ENCODE measurements at regions not wholly inside any gene's neighbourhood (a gene's known extent, or its start where the extent isn't known, plus 50 kb on each side); places are given as distances from the start of the nearest gene placed in this dataset.

DNA sequence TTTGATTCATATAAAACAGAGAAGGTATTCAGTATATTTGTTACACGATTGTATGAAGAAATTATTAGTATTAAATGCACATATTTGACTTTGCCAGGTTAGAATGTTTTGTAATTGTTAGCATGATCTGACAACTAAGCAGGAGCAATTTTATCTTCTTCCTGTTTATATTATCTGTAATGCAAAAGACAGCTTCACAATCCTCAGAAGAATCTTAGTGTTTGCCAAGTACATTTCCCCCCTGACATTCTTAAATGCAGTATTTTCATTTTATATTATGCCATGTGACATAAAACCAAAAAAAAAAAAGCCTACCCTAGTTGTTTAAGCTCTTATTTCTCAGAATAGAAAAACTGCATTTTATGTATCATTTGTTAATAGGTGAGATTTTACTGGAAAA is 469.4 kb downstream of the FOXG1 start:
- TF ChIP-seq POLR2A (IDR thresholded peaks at IDR 0.05) (no peak), EP300 (IDR thresholded peaks at IDR 0.05) (no peak)
- TF ChIP-seq, protein P1, sequence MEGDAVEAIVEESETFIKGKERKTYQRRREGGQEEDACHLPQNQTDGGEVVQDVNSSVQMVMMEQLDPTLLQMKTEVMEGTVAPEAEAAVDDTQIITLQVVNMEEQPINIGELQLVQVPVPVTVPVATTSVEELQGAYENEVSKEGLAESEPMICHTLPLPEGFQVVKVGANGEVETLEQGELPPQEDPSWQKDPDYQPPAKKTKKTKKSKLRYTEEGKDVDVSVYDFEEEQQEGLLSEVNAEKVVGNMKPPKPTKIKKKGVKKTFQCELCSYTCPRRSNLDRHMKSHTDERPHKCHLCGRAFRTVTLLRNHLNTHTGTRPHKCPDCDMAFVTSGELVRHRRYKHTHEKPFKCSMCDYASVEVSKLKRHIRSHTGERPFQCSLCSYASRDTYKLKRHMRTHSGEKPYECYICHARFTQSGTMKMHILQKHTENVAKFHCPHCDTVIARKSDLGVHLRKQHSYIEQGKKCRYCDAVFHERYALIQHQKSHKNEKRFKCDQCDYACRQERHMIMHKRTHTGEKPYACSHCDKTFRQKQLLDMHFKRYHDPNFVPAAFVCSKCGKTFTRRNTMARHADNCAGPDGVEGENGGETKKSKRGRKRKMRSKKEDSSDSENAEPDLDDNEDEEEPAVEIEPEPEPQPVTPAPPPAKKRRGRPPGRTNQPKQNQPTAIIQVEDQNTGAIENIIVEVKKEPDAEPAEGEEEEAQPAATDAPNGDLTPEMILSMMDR (IDR thresholded peaks at IDR 0.05): no peak
- Histone ChIP-seq H3K4me3 (no peak overlapping the region), H3K27me3 (no peaks in the 10 kb centered on the region), H3K9me3 (no peaks in the 10 kb centered on the region), H3K27ac (no peak overlapping the region), H3K4me1 (ENCODE audit: insufficient read depth) (no peaks in the 10 kb centered on the region), H3K36me3 (no peaks in the 10 kb centered on the region)
- intact Hi-C loops (cut with DNase I): no loop called here
- DNase-seq: no peak
- 70 to 73% (median 72%) methylated on average over 1 of the region's 1 CpG for WGBS, 3 donors

DNA sequence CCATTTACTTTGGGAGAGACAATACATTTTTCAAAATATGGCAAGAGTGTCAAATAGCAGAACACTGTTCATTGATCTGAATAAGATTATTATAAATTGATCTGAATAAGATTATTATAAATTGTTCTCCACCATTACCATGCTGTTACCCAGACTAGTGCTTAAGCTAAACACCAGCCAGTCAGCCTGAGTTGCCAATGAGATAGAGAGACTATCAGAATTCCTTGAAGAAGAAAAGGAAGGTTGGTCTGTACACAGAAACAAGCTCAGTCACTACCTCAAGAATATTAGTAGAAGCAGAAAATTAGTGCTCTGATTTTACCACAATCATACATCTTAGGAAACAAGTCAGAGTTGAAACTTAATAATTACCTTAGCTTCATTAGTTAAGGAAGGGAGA is 469.8 kb downstream of the FOXG1 start:
- Histone ChIP-seq H3K4me1 (ENCODE audit: insufficient read depth) (no peaks in the 10 kb centered on the region), H3K27me3 (no peaks in the 10 kb centered on the region), H3K9me3 (no peaks in the 10 kb centered on the region), H3K4me3 (no peak overlapping the region), H3K36me3 (no peaks in the 10 kb centered on the region), H3K27ac (no peak overlapping the region)
- intact Hi-C loops (cut with DNase I): no loop called here
- no peak for DNase-seq
- no peak for TF ChIP-seq POLR2A (IDR thresholded peaks at IDR 0.05)
- no peak for TF ChIP-seq EP300 (IDR thresholded peaks at IDR 0.05)
- TF ChIP-seq, protein P1 (IDR thresholded peaks at IDR 0.05): no peak

DNA sequence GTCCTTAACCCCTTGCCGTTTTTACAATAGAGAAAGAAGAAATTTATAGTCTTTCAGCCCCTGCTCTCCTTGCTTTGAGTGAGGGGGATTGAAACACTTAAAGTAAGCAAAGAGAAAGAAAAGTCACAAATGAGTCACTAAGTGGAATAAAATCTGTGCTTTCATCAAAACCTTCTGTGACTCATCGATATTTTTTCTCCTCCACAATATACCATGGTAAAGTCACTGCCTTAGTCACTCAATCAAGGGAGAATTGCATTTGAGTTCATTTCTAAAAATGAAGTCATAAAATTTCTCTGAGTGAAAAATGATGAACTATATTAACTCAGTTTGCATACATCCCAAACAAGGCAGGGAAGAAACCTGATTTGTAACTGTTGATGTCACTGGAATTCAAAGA is 470.3 kb downstream of the FOXG1 start:
- no peak overlapping the region for H3K4me3 ChIP-seq
- H3K9me3 ChIP-seq: no peaks in the 10 kb centered on the region
- no peaks in the 10 kb centered on the region for H3K27me3 ChIP-seq
- TF ChIP-seq EP300 (IDR thresholded peaks at IDR 0.05) (no peak), POLR2A (IDR thresholded peaks at IDR 0.05) (no peak)
- TF ChIP-seq, protein P1 (IDR thresholded peaks at IDR 0.05): no peak
- no peak overlapping the region for H3K27ac ChIP-seq
- H3K4me1 ChIP-seq (ENCODE audit: insufficient read depth): no peaks in the 10 kb centered on the region
- intact Hi-C loops (cut with DNase I): no loop called here
- no peaks in the 10 kb centered on the region for H3K36me3 ChIP-seq
- 55 to 64% (median 64%) methylated on average over 2 of the region's 2 CpGs for WGBS, 3 donors
- no peak for DNase-seq

DNA sequence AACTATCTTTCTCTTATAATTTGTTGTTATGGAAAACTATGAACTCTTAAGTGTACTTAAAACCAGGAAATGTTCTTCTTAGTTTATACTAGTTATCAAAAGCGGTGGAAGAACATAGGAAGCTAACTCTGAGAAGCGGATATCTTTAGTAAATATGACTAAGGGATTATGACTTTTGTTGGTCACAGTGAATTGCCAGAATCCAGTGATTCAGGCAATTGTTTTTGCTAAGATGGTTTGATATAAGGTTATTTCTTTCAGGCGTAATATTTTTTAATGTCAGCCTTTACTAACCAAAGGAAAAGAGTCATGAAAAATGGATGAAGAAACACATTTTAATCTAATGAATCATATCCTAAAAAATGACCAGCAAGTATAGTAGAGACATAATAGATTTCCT is 473.5 kb downstream of the FOXG1 start:
- no peaks in the 10 kb centered on the region for H3K36me3 ChIP-seq
- no peak for DNase-seq
- H3K27ac ChIP-seq: no peak overlapping the region
- no peaks in the 10 kb centered on the region for H3K4me1 ChIP-seq (ENCODE audit: insufficient read depth)
- no peak overlapping the region for H3K4me3 ChIP-seq
- WGBS, 3 donors: 44 to 49% (median 45%) methylated on average over 3 of the region's 3 CpGs
- H3K27me3 ChIP-seq: no peaks in the 10 kb centered on the region
- TF ChIP-seq POLR2A (IDR thresholded peaks at IDR 0.05) (no peak), EP300 (IDR thresholded peaks at IDR 0.05) (no peak)
- TF ChIP-seq, protein P1 (IDR thresholded peaks at IDR 0.05): no peak
- H3K9me3 ChIP-seq: no peaks in the 10 kb centered on the region
- intact Hi-C loops (cut with DNase I): no loop called here
